ENCODE measurements at regions not wholly inside any gene's neighbourhood (a gene's known extent, or its start where the extent isn't known, plus 50 kb on each side); places are given as distances from the start of the nearest gene placed in this dataset.

GRCh38 chr15:73000293-73000692 lies 52.0 kb upstream of the NEO1 start:
- no peak for TF ChIP-seq POLR2A (IDR thresholded peaks at IDR 0.05)
- no peak for TF ChIP-seq CTCF (IDR thresholded peaks at IDR 0.05)
